OCI-M2 (cell line): ENCODE measurements at regions not wholly inside any gene's neighbourhood (a gene's known extent, or its start where the extent isn't known, plus 50 kb on each side); places are given as distances from the start of the nearest gene placed in this dataset.
"Not testable (repeated sequence)": the region's sequence is repeated elsewhere in the genome, so short reads cannot be mapped to it uniquely, and the experiment has no call there.

ENCODE experiments used
- DNase-seq: peaks from one replicate; lab custom pipeline; 2025; ENCODE audit not compliant: unreplicated experiment; lab: John Stamatoyannopoulos, UW

DNA sequence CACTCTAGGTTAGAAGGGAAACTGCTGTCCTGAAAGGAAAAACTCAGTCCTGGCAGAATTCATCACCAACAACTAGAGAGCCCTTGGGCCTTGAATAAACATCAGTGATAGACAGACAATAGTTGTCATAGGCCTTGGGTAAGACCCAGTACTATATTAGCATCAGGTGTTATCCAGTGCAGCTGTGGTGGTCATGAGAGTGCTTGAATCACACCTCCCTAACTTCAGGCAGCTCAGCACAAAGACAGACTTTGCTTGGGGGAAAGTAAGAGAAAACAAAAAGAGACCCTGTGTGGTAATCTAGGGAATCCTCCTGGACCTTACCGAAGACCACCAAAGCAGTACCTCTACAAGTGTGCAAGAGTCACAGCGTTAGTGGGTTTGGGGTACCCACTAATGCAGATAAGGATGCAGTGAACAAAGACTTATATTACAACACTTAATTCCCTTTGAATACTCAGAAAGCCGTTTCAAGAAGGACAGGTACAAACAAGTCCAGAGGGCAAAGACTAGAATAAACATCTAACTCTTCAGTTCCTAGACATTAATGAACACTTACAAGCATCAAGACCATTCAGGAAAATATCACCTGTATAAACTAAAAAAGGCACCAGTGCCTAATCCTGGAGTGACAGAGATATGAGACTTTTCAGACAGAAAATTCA is 332.3 kb upstream of the EPHA3 start:
- DNase-seq = no peak

DNA sequence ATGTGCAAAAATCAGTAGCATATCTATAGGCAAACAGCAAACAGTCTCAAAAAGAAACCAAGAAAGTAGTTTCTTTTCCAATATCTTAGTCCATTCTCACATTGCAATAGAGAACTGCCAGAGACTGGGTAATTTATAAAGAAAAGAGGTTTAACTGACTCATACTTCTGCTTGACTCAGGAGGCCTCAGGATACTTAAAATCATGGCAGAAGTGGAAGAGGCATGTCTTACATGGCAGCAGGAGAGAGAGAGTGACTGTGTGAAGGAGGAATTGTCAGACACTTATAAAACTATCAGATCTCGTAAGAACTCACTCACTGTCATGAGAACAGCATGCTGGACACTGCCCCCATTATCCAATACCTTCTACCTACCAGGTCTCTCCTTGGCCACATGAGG is 327.9 kb upstream of the EPHA3 start:
- no peak for DNase-seq

DNA sequence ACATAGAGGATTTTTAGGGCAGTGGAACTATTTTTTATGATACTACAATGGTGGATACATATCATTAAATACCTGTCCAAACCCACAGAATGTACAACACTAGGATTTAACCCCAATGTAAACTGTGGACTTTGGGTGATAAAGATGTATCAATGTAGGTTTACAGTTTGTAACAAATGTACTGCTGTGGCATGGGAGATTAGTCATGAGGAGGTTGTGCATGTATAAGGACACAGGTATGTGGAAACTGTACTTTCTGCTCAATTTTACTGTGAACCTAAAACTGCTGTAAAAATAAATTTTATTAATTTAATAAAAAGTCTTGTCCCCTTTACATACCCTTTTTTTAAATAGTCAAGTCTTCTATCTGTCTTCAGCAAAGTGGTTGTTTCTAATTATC is 322.5 kb upstream of the EPHA3 start:
- DNase-seq = no peak

DNA sequence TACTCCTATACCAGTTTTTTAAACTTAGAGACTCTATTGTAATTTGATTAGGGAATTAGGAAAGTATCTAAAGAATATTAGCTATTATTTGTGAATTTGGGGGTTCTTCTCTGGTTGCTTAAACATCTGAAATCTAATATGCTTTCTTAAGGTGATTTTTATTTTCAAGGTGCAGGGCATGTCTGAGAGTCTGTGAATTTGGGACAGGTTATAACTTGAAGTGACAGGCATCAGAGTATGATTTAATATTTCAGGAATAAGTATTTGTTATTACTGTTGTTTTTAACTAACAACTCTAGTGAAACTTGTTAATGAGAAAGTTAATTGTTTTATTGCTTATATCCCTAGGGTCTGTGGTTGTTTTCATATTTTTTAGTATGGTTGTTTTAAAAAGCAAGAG is 321.6 kb upstream of the EPHA3 start:
- no peak for DNase-seq

DNA sequence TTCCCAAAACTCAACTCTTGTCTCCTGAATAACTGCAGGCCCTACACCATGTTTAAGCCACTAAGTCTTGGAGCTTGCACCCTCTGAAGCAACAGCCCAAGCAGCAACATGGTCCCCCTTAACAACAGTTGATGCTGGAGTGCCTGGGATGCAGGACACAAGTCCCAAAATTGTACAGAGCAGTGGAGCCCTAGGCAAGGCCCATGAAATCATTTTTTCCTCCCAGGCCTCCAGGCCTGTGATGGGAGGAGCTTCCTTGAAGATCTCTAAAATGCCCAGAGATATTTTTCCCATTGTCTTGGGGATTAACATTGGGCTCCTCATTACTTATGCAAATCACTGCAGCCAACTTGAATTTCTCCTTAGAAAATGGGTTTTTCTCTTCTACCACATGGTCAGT is 311.9 kb upstream of the EPHA3 start:
- DNase-seq = no peak

DNA sequence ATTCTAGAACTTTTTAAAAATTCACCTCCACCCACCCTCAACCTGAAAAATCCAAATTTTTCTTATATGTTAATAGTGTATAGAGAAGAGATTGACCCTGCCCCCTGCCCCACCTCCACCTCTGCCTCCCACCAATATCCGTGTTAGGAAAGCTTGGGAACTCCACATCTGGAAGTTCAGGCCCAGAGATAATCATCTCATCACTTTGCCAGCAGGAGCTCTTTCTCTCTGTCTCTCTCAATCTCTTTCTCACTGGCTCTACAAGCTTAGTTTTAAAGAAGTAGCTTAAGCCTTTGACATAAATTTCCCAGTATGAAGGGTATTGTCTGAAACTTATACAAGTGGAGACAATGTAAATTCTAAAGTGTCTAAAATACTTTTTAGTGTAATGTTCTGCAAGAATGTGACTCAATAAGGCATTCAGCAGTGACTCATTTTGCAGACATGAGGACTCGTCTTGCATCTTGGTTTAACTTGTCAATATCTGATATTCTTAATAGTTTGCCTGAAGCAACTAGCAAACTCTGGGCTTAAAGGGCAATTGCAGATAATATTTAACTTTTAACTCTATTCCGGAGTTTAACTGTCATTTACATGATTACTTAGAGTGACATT is 299.8 kb upstream of the EPHA3 start:
- DNase-seq = no peak

DNA sequence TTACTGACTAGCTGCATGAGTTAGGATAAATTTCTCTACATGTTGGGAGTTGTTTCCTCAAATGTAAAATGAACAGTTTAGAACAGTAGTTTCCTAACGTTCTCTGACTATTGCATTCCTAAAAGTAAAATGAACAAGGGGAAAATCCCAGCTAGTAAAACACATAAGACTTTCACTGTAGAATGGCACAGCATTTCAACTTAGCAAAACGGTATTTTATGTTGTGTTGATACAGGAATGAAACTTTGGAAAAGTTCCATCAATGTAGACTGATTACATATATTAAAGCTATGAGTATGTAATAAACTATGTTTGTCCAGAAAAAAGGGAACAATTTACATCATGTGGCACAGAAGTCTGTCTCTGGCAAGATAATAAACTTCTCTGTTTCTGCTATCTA is 297.4 kb upstream of the EPHA3 start:
- no peak for DNase-seq

DNA sequence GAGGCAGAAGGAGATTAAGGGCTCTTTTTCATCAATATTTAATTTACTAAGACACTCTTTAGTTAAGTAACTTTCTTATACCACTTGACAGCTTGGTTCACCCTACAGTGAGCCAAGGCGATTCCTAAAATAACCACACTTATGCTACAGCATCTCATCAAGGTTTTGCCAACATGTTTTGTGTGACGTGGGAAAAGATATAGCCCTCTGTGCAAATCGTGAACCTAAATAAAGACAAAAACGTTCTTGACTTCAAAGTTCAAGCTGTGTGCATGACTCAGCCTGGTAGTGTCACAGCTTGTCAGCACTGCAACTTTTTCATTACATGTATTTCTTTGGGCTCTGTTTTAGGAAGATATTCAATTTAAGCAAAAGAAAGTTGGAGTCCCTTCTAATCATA is 297.0 kb upstream of the EPHA3 start:
- no peak for DNase-seq

DNA sequence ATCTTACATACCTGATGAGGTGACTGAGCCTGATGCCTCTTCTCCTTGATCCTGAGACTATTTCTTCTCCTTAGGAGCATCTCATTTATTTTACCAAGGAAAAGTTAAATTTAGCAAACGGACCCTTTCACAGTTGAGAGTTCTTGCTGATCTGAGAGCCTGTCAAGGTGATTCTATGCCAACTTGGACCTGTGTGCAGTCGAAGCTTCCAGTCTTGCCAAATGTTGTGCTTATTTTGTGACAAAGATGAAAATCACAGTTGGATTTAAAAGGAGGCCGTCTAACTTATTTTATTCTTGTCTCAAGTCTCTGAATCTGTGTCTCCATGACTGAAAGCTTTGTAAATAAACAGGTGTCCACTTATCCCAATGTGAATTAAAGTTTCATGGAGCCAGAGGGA is 296.3 kb upstream of the EPHA3 start:
- DNase-seq = no peak

DNA sequence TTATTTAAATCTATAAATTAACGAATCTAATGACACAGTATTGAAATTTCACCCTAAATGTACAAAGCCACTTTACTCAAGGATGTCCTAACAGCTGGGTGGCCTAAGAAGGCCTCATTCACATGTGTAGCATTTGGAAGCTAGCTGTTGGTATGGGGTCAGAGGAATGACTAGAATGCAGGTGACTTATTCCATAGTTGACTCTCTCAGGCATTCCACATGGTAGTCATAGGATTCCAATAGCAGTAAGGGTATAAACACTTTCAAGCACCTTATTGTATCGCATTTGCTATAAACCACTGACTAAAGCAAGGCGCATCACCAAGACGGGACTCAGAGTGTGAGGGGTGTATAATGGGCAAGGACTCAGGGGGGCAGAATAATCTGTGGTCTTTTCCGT is 294.8 kb upstream of the EPHA3 start:
- no peak for DNase-seq

DNA sequence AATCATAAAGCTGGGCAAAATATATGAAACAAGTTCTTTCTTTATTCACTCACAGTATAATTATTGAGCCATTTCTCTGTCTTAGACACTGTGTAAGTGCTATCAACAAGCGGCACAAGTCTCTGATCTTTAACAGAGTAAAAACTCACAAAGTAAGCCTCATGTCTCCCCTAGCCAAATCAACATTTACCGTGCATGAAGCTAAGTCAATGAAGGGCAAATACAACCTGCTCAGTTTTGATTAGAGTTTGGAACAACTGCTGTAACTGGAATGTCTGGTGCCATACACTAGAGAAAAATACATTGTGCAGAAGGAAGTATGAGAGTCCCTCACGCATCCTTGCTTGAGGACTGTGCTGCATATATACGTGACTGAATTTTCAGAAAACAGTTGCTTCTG is 291.0 kb upstream of the EPHA3 start:
- DNase-seq = no peak

DNA sequence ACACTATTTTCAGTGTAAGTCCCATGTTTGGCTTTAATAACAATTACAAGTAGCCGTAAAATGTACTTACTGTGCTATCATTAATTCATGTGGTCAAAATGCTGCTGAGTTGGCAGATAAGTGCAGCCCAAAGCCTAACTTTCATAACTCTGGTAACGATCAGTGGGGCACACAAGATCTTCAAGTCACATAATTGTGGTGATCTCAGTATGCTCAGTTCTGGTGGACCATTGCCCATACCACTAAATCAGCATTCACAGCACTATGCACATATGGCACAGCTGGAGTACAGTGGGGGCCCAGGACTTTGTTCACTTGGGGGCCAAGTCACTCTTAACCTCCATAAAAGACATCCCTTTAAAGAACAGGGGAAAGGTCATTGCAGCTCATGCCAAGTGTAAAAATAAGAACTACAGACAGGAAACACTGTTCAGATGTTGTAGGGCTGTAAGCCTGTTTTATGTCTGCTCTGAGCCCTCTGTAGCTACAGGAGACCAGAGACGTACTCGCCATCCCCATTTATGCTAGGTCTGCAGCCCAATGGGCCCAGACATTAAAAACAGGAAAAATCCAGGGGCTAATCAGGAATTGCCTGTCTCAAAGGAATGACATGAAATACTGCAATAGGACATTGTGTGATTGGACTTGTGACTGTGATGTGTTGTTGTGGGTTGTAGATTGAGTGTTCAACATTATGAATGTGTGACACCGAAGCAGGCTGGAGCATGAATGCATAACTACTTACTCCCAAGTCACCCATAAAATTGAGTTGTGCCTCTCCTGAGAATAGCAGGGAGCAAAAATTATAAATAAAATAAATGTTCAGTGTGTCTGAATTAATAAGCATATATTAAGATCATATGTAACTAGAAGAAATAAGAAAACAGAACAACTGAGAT is 282.5 kb upstream of the EPHA3 start:
- DNase-seq = no peak

DNA sequence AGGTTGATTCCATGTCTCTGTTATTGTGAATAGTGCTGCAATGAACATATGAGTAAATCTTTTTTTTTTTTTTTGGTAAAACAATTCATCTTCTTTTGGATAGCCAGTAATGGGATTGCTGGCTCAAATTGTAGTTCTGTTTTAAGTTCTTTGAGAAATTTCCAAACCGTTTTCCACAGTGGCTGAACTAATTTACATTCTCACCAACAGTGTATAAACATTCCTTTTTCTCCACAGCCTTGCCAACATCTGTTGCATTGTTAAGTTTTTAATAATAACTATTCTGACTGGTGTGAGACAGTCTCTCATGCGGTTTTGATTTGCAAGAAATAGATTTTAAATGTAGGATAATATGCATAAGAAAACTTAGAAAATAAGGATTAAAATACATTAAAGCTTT is 279.0 kb upstream of the EPHA3 start:
- no peak for DNase-seq

DNA sequence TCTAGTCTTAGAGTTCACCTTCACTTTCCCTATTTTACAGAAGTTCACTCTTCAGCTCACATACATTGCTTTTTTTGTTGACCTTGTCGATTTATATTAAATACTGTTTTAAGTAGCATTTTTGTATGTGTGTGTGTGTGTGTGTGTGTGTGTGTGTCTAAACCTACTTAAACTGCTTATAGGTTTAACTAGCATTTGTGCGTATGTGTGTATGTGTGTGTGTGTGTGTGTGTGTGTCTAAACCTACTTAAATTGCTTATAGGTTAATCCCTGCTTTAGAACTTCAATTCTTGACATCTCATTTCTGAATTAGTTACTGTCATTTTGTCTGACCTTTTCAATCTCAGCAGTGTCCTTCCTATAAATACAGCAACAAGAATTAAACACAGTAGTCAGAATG is 254.8 kb upstream of the EPHA3 start:
- DNase-seq = no peak

DNA sequence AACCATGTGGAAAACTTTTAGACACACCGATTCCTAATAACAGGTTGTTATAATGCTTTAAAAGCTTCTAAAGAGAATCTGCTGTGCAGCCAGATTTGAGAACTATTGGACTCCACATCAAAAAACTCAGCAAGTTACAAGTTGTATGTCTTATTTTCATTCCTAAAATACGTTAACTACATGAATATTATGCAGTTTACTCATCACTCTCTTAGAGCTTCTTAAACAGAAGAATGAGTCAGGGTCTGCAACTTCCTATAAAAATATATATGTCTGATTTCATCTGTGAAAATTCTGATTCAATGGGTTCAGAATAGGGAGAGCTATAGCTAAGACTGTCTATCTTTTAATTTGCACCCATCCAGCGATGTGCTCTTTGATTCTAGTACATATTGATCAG is 244.2 kb upstream of the EPHA3 start:
- no peak for DNase-seq

DNA sequence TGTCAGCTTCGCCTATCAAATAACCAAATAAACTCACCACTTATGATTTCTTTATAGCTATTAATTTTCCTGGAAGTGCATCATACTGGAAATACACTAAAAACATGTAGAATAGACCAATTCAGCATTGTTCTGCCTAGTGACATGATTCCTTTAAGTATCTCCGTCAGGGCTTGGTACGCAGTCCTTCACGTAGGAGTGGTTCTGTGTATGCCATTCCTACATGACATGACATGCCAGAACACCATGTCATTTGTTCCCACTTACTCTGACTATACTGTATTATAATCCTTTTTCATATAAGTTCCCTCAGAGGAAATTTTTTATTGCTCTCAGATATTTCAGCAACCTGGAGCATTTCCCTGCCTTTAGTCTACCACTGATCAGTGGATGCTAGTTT is 230.7 kb upstream of the EPHA3 start:
- no peak for DNase-seq

DNA sequence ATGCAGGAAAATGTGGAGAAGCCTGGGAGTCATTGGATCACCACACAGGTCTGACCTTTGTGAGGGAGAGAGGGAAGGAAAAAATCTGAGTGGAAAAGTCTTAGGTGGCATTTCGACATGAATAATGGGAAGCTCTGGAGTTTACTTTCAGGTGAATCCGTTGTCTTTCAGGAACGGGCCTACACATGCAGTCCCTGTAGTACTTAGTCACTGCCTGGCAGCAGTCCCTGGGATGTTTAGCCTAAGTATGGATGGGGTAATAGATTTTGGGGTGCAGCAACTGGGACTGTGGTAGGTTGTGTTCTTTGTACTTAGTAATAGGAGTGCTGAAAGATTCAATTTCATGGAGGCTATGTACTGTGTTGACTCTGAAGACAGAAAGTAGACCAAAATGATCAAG is 227.5 kb upstream of the EPHA3 start:
- no peak for DNase-seq

DNA sequence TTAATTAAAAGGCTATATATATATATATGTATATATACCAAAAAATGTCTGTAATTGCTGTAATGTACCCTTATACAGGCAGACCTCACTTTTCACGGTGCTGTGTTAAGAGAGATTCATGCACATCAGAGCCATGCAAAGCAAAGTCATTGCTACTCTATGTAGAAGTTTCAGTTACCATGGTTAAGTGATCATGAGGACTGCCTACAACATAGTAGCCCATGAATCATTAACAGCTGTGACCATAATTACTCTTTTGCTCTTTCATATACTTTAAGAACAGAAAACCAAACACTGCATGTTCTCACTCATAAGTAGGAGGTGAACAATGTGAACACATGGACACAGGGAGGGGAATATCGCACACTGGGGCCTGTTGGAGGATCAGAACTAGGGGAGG is 225.3 kb upstream of the EPHA3 start:
- DNase-seq = no peak

DNA sequence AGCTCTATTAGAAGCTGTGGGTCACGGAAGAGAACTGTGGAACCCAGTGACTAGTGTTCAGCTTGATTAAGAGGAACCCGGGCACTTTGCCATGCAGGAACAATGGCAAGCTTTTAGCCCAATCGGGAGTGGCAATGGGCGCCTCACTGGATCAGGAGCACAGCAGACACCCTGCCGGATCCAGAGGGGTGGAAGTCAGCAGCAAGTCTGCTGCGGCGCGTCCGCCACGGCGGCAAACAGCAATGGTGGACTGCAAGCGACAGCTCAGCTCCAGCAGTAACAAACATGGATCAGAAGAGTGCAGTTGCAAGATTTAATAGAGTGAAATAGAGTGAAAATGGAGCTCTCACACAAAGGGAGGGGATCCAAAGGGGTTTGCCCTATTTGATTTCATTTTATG is 220.8 kb upstream of the EPHA3 start:
- DNase-seq = not testable (repeated sequence)

DNA sequence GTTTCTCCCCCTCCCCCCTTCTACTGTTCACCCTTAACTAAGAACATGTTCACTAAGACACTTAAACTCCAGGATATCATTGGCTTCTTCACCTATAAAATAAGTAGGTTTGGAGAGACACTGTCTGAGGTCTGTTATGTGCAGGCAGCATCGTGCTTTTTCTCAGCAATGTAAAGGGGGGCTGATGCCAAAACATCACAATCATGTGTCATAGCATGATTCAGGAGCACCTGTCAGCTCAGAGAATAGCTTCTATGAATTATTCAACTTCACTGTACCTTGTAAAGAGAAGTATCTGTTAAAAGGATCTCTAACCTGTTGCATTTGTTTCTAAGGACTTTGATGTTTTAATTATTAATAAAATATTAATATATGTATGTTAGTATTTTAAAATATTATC is 211.4 kb upstream of the EPHA3 start:
- no peak for DNase-seq

DNA sequence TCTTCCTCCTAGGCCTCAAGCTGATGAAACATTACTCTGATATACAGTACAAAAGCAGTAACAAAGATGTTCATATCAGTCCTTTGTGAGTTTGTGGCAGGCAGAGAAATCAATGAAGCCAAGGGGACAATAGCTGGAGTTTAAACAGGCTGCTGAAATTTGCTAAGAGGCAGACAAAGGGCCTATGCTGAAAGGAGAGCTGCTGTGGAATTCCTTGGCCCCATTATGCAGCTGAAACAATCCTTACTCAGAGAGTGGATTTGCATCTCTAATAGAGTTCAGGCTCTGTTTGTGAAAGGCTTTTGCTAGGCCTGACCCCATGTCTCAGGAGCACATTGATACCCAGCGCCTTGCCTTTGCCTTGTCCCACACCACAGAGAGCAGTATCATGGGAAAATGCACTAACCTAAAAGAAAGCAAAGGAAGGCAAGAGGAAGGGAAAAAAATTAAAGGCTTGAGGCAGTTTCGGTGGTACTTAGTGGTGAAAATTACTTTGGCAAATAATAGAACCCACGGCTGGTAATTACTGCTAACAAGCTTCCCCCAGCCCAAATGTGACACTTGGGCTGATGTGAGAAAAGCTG is 195.0 kb upstream of the EPHA3 start:
- no peak for DNase-seq

DNA sequence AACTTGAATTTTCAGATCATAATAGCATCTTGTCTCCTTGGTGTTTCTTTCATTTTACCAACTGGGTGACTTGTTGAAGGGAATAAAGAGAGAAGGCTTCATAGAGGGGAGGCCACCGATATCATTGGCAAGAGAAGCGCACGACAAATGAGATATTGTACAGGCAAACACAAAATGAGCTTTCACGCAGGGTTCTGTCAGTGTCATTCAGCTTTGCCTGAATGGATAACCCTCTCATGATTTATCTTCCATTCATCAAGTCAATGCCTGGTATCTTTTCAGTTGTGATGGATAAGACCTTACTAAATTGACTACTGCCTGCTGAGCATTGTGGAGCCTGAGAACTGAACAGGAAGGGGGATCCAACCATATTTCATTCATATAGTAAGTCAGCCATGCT is 188.6 kb upstream of the EPHA3 start:
- DNase-seq = no peak
